GM18502 (cell line): ENCODE measurements at regions not wholly inside any gene's neighbourhood (a gene's known extent, or its start where the extent isn't known, plus 50 kb on each side); places are given as distances from the start of the nearest gene placed in this dataset.
A peak's percentile ranks its signal among the peaks of the same experiment; 100 is the strongest.

Experiments
- ATAC-seq: cut with Tn5 transposase; IDR thresholded peaks from one replicate; pipeline ENCODE4 v1.9.1; 2021; ENCODE audit warnings: mild to moderate bottlenecking; ENCODE audit not compliant: unreplicated experiment, poor library complexity

GRCh38 chr12:65540140-65540539 lies 261.7 kb downstream of the MSRB3 start:
- no peak for ATAC-seq

GRCh38 chr12:65546528-65546927 lies 268.0 kb downstream of the MSRB3 start:
- ATAC-seq: no peak

GRCh38 chr12:65556676-65557437 lies 267.4 kb upstream of the HMGA2 start:
- ATAC-seq: peak; percentile 100

- no peak for ATAC-seq
Observed at GRCh38 chr12:65557438-65558181, 266.7 kb upstream of the HMGA2 start.

- no peak for ATAC-seq
Observed at GRCh38 chr12:65560286-65560685, 264.0 kb upstream of the HMGA2 start.

GRCh38 chr12:65561798-65562382 lies 262.4 kb upstream of the HMGA2 start:
- no peak for ATAC-seq

GRCh38 chr12:65565601-65566560 lies 258.4 kb upstream of the HMGA2 start:
- no peak for ATAC-seq

- no peak for ATAC-seq
Observed at GRCh38 chr12:65566751-65567150, 257.5 kb upstream of the HMGA2 start.

- ATAC-seq: no peak
Observed at GRCh38 chr12:65567820-65568219, 256.5 kb upstream of the HMGA2 start.

GRCh38 chr12:65568517-65568916 lies 255.8 kb upstream of the HMGA2 start:
- no peak for ATAC-seq

- ATAC-seq: no peak
Observed at GRCh38 chr12:65570451-65571130, 253.7 kb upstream of the HMGA2 start.

- no peak for ATAC-seq
Observed at GRCh38 chr12:65574867-65575266, 249.4 kb upstream of the HMGA2 start.

- no peak for ATAC-seq
Observed at GRCh38 chr12:65584016-65584415, 240.3 kb upstream of the HMGA2 start.

- no peak for ATAC-seq
Observed at GRCh38 chr12:65585648-65586602, 238.4 kb upstream of the HMGA2 start.

GRCh38 chr12:65586796-65587195 lies 237.5 kb upstream of the HMGA2 start:
- ATAC-seq: no peak

- ATAC-seq: no peak
Observed at GRCh38 chr12:65590318-65590717, 234.0 kb upstream of the HMGA2 start.

GRCh38 chr12:65592416-65592815 lies 231.9 kb upstream of the HMGA2 start:
- no peak for ATAC-seq

GRCh38 chr12:65593239-65593701 lies 231.0 kb upstream of the HMGA2 start:
- no peak for ATAC-seq

GRCh38 chr12:65594409-65594808 lies 229.9 kb upstream of the HMGA2 start:
- no peak for ATAC-seq
